Trophoblast cell (in vitro differentiated cells and primary cell): ENCODE measurements at regions not wholly inside any gene's neighbourhood (a gene's known extent, or its start where the extent isn't known, plus 50 kb on each side); places are given as distances from the start of the nearest gene placed in this dataset.
A peak's percentile ranks its signal among the peaks of the same experiment; 100 is the strongest.

Source experiments
- DNase-seq, 2 donors: peaks; one replicate each; pipeline ENCODE4 v3.0.0-alpha.2; 2016
- H2AFZ ChIP-seq: 2 replicates; pipeline ENCODE4 v1.6.1; 2013; ENCODE audit warnings: low read length, moderate library complexity, mild to moderate bottlenecking; ENCODE audit not compliant: insufficient read depth, poor library complexity
- H2AK5ac ChIP-seq: 2 replicates; pipeline ENCODE4 v1.6.1; 2013; ENCODE audit warnings: mild to moderate bottlenecking, low read length
- H2BK120ac ChIP-seq: 2 replicates; pipeline ENCODE4 v1.6.1; 2013; ENCODE audit warnings: low read length, mild to moderate bottlenecking, moderate library complexity; ENCODE audit not compliant: insufficient read depth, poor library complexity
- H2BK12ac ChIP-seq: 2 replicates; pipeline ENCODE4 v1.6.1; 2013; ENCODE audit warnings: mild to moderate bottlenecking, low read length, moderate library complexity
- H2BK5ac ChIP-seq: 2 replicates; pipeline ENCODE4 v1.6.1; 2013; ENCODE audit warnings: low read length, low read depth, moderate library complexity, mild to moderate bottlenecking; ENCODE audit not compliant: poor library complexity
- H3K14ac ChIP-seq: 2 replicates; pipeline ENCODE4 v1.6.1; 2013; ENCODE audit warnings: mild to moderate bottlenecking, low read length
- H3K18ac ChIP-seq: 2 replicates; pipeline ENCODE4 v1.6.1; 2013; ENCODE audit warnings: mild to moderate bottlenecking, low read length
- H3K23ac ChIP-seq: 2 replicates; pipeline ENCODE4 v1.6.1; 2013; ENCODE audit warnings: low read length
- H3K27ac ChIP-seq: 2 replicates; pipeline ENCODE4 v1.5.1; 2013; ENCODE audit warnings: low read depth, mild to moderate bottlenecking, inconsistent platforms, low read length, moderate library complexity
- H3K27me3 ChIP-seq: 2 replicates; pipeline ENCODE4 v1.6.1; 2013; ENCODE audit warnings: inconsistent platforms, mild to moderate bottlenecking, low read length, moderate library complexity; ENCODE audit not compliant: insufficient read depth
- H3K36me3 ChIP-seq, 2 experiments: 1 replicate in 1 of 2; 2 replicates in 1 of 2; pipeline ENCODE4 v1.6.1; 2013; ENCODE audit warnings: low read length in 2 of 2, mild to moderate bottlenecking in 2 of 2, moderate library complexity in 1 of 2; ENCODE audit not compliant: insufficient read depth in 2 of 2, control insufficient read depth in 1 of 2
- H3K4ac ChIP-seq: 2 replicates; pipeline ENCODE4 v1.6.1; 2013; ENCODE audit warnings: low read depth, mild to moderate bottlenecking, low read length, moderate library complexity
- H3K4me1 ChIP-seq, 2 experiments: 1 replicate in 1 of 2; 2 replicates in 1 of 2; pipeline ENCODE4 v1.6.1; 2013; ENCODE audit warnings: low read length in 2 of 2, mild to moderate bottlenecking in 2 of 2, moderate library complexity in 1 of 2; ENCODE audit not compliant: insufficient read depth in 2 of 2, control insufficient read depth in 1 of 2
- H3K4me2 ChIP-seq: 2 replicates; pipeline ENCODE4 v1.6.1; 2013; ENCODE audit warnings: inconsistent platforms, mild to moderate bottlenecking, low read length, moderate library complexity
- H3K4me3 ChIP-seq: 2 replicates; pipeline ENCODE4 v1.5.1; 2013; ENCODE audit warnings: mild to moderate bottlenecking, low read depth, low read length, inconsistent platforms
- H3K79me1 ChIP-seq: one replicate; pipeline ENCODE4 v1.6.1; 2013; ENCODE audit warnings: low read length
- H3K79me2 ChIP-seq: 2 replicates; pipeline ENCODE4 v1.6.1; 2013; ENCODE audit warnings: low read length, mild to moderate bottlenecking; ENCODE audit not compliant: control insufficient read depth, insufficient read depth, poor library complexity
- H3K9ac ChIP-seq: 2 replicates; pipeline ENCODE4 v1.6.1; 2013; ENCODE audit warnings: mild to moderate bottlenecking, low read length
- H3K9me3 ChIP-seq: 2 replicates; pipeline ENCODE4 v1.6.1; 2013; ENCODE audit warnings: low read depth, mild to moderate bottlenecking, control low read depth, inconsistent platforms, low read length; ENCODE audit not compliant: insufficient read depth
- H4K12ac ChIP-seq: 2 replicates; pipeline ENCODE4 v1.6.1; 2013; ENCODE audit warnings: low read depth, mild to moderate bottlenecking, low read length, moderate library complexity
- H4K8ac ChIP-seq: 2 replicates; pipeline ENCODE4 v1.6.1; 2013; ENCODE audit warnings: low read depth, mild to moderate bottlenecking, low read length, moderate library complexity
- H4K91ac ChIP-seq: one replicate; pipeline ENCODE4 v1.6.1; 2013; ENCODE audit warnings: low read depth, mild to moderate bottlenecking, low read length, moderate library complexity
- WGBS: extraction: QIAGEN DNeasy Blood & Tissue Kit; methylation state at CpG from one replicate; pipeline ENCODE4 v1.1.7; 2013; ENCODE audit warnings: missing lambda C conversion rate; ENCODE audit not compliant: insufficient read length, insufficient coverage; ENCODE audit errors: extremely low coverage; 5-methylcytosine and 5-hydroxymethylcytosine counted together

DNA sequence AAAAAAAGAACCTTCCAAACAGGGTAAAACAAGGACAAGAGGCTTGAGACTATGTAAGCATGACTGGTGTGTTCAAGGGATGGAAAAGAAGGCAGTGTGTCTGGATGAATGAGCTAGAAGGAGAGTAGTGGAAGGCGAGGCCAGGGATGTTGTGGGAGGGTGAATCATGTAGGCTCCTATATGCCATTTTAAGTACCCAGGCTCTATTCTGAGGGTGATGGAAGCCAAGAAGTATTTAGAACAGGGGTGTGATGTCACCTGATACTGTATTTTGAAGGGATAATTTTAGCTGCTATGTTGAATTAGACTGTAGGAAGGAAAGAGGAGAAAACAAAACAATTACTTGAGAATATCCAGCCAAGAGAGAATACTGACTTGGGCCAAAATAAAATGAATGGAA is 524.7 kb upstream of the CRIM1 start:
- Histone ChIP-seq H4K91ac (no peak overlapping the region), H3K36me3 (no peaks in the 10 kb centered on the region), H3K4me2 (no peak overlapping the region), H3K79me1 (no peaks in the 10 kb centered on the region), H3K4me1 (no peaks in the 10 kb centered on the region), H3K4me3 (no peak overlapping the region), H3K79me2 (no peaks in the 10 kb centered on the region), H2BK5ac (no peak overlapping the region), H3K27me3 (no peaks in the 10 kb centered on the region), H3K18ac (no peak overlapping the region), H4K8ac (no peak overlapping the region), H3K23ac (no peak overlapping the region), H2AK5ac (no peak overlapping the region), H2BK12ac (no peak overlapping the region), H2AFZ (no peak overlapping the region), H3K9ac (no peak overlapping the region), H3K9me3 (no peaks in the 10 kb centered on the region), H3K14ac (no peak overlapping the region), H2BK120ac (no peak overlapping the region), H4K12ac (no peak overlapping the region), H3K4ac (no peak overlapping the region), H3K27ac (no peak overlapping the region)
- no peak for DNase-seq
- no CpG with 5 or more reads among the region's 1 CpG for WGBS

DNA sequence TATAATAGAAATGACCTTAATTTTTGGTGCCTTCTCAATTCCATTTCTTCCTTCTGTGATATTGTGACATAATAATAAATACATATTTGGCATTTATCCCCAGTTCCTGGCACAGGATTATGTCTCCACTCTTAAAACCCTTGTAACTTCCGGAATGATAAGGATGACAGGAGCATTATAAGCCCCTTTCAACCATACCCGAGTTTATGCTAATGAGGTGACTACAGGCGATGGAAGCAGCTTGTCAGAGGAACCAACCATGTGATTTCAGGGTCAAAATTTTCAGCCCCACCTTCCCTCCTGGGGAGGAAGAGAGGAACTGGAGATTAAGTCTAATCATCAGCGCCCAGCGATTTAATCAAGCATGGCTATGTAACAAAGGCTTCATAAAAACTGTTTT is 528.5 kb upstream of the CRIM1 start:
- Histone ChIP-seq H3K27ac (no peak overlapping the region), H4K12ac (no peak overlapping the region), H2BK12ac (no peak overlapping the region), H3K27me3 (no peaks in the 10 kb centered on the region), H3K4me1 (no peaks in the 10 kb centered on the region), H4K8ac (no peak overlapping the region), H3K4me3 (no peak overlapping the region), H2AFZ (no peak overlapping the region), H2AK5ac (no peak overlapping the region), H3K9me3 (no peaks in the 10 kb centered on the region), H3K4ac (no peak overlapping the region), H4K91ac (no peak overlapping the region), H3K9ac (no peak overlapping the region), H3K18ac (no peak overlapping the region), H3K23ac (no peak overlapping the region), H3K36me3 (no peaks in the 10 kb centered on the region), H2BK5ac (no peak overlapping the region), H2BK120ac (no peak overlapping the region), H3K79me2 (no peaks in the 10 kb centered on the region), H3K14ac (no peak overlapping the region), H3K4me2 (no peak overlapping the region), H3K79me1 (no peaks in the 10 kb centered on the region)
- WGBS: no CpG with 5 or more reads among the region's 5 CpGs
- DNase-seq: no peak

DNA sequence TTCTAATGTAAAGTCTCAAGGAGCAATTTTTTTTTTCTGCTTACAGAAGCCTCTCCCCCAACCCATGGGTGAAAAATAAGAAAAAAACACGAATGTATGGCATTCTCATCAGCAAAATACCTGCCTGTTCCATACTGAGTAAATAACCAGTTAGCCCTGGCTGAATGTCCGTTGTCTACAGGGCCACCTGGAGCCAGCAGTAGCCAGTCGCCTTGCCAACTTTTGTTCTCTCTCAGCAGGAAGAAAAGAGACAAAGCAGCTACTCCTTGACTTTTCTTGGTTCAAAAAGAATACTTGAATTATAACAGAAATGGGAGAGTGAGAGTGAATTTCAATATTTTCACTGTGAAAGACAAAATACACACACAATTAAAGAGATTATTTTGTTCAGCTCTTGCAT is 532.9 kb upstream of the CRIM1 start:
- H3K36me3 ChIP-seq: no peaks in the 10 kb centered on the region
- H3K4me1 ChIP-seq: no peaks in the 10 kb centered on the region
- no peak overlapping the region for H3K14ac ChIP-seq
- no peak overlapping the region for H3K27ac ChIP-seq
- H2BK120ac ChIP-seq: no peak overlapping the region
- H3K4me2 ChIP-seq: no peak overlapping the region
- H2AFZ ChIP-seq: no peak overlapping the region
- no peaks in the 10 kb centered on the region for H3K9me3 ChIP-seq
- H3K18ac ChIP-seq: no peak overlapping the region
- no peak overlapping the region for H3K9ac ChIP-seq
- H2BK5ac ChIP-seq: no peak overlapping the region
- H3K79me2 ChIP-seq: no peaks in the 10 kb centered on the region
- no peaks in the 10 kb centered on the region for H3K27me3 ChIP-seq
- no peak overlapping the region for H2AK5ac ChIP-seq
- no peak overlapping the region for H4K12ac ChIP-seq
- no CpG with 5 or more reads among the region's 3 CpGs for WGBS
- H4K8ac ChIP-seq: no peak overlapping the region
- H3K4me3 ChIP-seq: no peak overlapping the region
- H2BK12ac ChIP-seq: no peak overlapping the region
- H4K91ac ChIP-seq: no peak overlapping the region
- no peak for DNase-seq
- no peaks in the 10 kb centered on the region for H3K79me1 ChIP-seq
- no peak overlapping the region for H3K4ac ChIP-seq
- H3K23ac ChIP-seq: no peak overlapping the region

DNA sequence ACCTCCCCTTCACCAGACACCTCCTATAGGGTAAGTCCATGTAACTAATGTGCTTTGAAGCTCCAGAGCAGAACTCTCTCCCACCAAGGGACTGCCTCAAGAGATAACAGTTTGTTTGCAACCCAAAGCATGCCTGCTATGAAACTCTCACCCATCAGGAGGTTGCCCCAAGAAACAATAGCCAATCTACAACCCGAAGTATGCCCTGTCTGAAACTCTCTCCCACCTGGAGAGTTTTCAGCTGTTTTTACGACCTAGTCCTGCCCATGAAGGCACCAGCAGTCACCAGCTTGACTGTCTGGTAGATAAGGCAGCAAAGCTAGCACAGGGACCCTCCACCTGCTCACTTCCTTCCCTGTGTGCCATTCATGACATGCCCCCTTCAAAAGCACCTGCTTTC is 533.9 kb upstream of the CRIM1 start:
- no CpG with 5 or more reads among the region's 2 CpGs for WGBS
- no peak overlapping the region for H4K8ac ChIP-seq

More for the DNA sequence above, 533.9 kb upstream of the CRIM1 start:
- no peak overlapping the region for H3K23ac ChIP-seq
- H3K79me1 ChIP-seq: no peaks in the 10 kb centered on the region
- H3K27me3 ChIP-seq: no peaks in the 10 kb centered on the region
- no peak overlapping the region for H4K91ac ChIP-seq
- no peaks in the 10 kb centered on the region for H3K36me3 ChIP-seq
- H2AFZ ChIP-seq: no peak overlapping the region
- no peak overlapping the region for H3K27ac ChIP-seq
- no peak overlapping the region for H4K12ac ChIP-seq
- no peak overlapping the region for H2BK120ac ChIP-seq
- no peaks in the 10 kb centered on the region for H3K4me1 ChIP-seq
- no peak for DNase-seq
- H3K4ac ChIP-seq: no peak overlapping the region
- no peak overlapping the region for H2BK5ac ChIP-seq
- H3K79me2 ChIP-seq: no peaks in the 10 kb centered on the region
- peak overlapping the region; percentile 13 for H3K4me3 ChIP-seq
- no peak overlapping the region for H3K18ac ChIP-seq
- no peak overlapping the region for H3K4me2 ChIP-seq
- no peaks in the 10 kb centered on the region for H3K9me3 ChIP-seq
- no peak overlapping the region for H2AK5ac ChIP-seq
- no peak overlapping the region for H3K14ac ChIP-seq
- no peak overlapping the region for H3K9ac ChIP-seq
- H2BK12ac ChIP-seq: no peak overlapping the region
